GM18520 (cell line): ENCODE measurements at regions not wholly inside any gene's neighbourhood (a gene's known extent, or its start where the extent isn't known, plus 50 kb on each side); places are given as distances from the start of the nearest gene placed in this dataset.

Experiments
- ATAC-seq: cut with Tn5 transposase; IDR thresholded peaks from one replicate; pipeline ENCODE4 v1.9.1; 2021; ENCODE audit not compliant: unreplicated experiment

GRCh38 chr12:88793096-88793495 is 212.8 kb upstream of the KITLG start:
- ATAC-seq, result no peak

DNA sequence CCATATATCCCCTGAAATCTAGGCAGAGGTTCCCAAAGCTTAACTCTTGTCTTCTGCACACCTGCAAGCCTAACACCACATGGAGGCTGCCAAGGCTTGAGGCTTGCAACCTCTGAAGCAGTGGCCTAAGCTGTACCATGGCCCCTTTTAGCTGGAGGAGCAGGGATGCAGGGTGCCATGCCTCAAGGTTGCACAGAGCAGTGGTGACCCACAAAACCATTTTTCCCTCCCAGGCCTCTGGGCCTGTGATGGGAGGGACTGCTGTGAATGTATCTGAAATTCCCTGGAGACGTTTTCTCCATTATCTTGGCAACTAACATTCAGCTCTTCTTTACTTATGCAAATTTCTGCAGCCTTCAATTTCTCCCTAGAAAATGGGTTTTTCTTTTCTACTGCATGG is 210.0 kb upstream of the KITLG start:
- no peak for ATAC-seq

- no peak for ATAC-seq
Measured at GRCh38 chr12:88784166-88784565, 203.9 kb upstream of the KITLG start.

GRCh38 chr12:88782351-88782750 is 202.1 kb upstream of the KITLG start:
- no peak for ATAC-seq

GRCh38 chr12:88781909-88782308 is 201.6 kb upstream of the KITLG start:
- no peak for ATAC-seq

- ATAC-seq, result no peak
Measured at GRCh38 chr12:88778064-88778463, 197.8 kb upstream of the KITLG start.

- ATAC-seq, result no peak
Measured at GRCh38 chr12:88775742-88776151, 195.5 kb upstream of the KITLG start.

GRCh38 chr12:88767699-88768098 is 187.4 kb upstream of the KITLG start:
- no peak for ATAC-seq

DNA sequence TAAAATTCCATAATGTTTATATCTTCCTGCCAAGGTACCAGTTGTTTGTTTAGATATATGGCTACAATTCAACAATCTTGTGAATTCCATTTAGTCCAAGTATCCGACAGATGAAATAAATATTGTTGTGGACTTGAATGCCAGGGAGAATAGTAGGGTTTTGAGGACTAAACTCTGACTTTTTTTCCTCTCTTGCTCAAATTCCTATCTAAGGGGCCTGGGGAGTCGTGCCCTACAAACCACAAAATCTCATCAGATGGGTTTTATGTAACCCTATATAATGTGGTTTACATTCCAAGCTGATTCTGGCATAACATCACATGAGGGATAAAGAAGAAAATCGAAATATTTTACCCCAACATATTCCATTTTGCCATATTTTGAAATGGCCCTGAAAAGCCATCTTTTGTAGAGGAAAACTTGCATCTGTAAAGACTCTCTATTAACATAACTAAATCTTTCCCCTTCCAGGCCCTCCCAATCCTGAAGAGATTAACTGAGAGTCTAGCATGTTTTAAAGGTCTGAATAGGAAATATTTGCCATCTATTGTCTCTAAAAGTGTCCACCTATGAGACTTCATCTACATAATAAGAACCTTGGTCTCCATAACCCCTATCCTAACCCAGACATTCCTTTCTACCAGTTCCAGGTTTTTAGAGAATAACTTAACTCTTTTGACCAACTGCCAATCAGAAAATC is 184.7 kb upstream of the KITLG start:
- no peak for ATAC-seq

GRCh38 chr12:88763536-88764100 is 183.3 kb upstream of the KITLG start:
- no peak for ATAC-seq

DNA sequence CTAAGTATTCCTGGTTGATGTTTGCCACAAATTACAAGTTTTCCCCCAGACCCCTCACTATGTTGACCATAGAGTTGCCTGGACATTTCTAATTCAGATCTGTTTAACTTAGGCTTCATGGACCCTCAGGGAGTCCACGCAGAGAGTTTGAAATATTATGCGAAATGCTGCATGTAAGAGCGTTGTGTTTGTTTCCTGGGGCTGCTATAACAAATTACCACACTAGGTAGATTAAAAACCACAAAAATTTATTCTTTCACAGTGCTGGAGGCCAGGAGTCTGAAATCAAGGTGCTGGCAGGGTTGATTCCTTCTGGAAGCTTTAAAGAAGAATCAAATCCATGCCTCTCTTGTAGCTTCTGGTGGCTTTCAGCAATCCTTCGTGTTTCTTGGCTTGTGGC is 177.9 kb upstream of the KITLG start:
- no peak for ATAC-seq

- ATAC-seq, result no peak
Measured at GRCh38 chr12:88756917-88757316, 176.6 kb upstream of the KITLG start.

DNA sequence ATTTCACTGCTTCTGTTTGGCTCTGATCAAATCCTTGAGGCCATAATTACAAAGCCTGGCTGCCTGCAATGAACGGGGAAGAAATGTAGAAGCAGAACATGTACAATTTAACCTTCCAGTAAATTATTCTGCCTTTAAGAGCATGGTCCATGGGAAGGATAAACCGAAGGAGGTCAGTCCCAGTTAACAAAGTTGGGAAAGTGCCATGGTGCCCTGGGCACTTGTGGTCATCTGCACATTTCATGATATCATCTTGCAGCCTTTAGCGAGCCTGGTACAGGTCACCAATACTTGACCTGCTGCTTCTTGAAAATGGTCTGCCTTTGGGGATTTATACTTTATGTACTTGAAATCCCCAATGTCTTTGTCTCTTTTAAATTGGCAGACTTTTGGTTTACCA is 175.9 kb upstream of the KITLG start:
- no peak for ATAC-seq

DNA sequence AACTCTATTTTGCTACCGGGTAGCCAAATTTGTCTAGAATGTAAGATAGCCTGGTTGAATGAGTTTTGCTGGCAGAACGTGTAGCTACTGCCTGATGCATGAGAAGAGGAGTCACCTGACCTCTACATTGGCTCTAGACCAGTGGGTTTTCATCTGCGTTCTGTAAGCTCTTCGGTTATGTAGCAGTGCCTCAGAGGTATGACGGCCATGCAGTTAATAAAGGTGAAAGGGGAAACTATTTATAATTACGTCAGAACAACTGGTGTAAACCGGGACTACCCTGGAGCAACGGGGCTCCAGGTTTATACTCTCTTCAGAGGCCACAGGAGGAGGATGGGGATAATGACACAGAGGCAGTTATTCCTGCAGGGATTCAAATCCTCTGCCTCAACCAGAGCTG is 173.4 kb upstream of the KITLG start:
- ATAC-seq, result no peak

- no peak for ATAC-seq
Measured at GRCh38 chr12:88753066-88753465, 172.8 kb upstream of the KITLG start.

- no peak for ATAC-seq
Measured at GRCh38 chr12:88752183-88752582, 171.9 kb upstream of the KITLG start.

DNA sequence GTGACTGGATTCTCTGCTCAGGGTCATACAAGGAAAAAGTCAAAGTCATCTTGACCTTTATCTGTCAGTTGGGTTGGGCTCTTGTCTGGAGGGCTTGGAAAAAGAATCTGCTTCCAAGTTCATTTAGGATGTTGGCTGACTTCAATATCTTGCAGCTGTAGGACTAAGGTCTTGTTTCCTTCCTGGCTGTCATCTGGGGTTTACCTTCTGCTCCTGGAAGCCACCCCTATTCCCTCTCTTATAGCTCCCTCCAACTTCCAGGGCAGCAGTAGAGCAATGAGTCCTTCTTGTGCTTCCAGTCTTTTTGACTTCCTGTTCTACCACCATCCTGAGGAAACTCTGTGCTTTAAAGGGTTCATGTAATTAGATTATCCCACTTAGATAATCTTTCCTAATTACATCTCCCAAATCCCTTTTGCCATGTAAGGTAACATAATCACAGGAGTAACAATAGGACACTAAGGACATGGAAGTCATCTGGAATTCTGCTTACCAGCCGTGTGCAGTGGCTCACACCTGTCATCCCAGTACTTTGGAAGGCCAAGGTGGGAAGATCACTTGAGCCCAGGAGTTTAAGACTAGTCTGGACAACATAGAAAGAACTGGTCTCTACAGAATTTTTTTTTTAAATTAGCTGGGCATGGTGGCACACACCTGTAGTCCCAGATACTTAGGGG is 170.7 kb upstream of the KITLG start:
- no peak for ATAC-seq

DNA sequence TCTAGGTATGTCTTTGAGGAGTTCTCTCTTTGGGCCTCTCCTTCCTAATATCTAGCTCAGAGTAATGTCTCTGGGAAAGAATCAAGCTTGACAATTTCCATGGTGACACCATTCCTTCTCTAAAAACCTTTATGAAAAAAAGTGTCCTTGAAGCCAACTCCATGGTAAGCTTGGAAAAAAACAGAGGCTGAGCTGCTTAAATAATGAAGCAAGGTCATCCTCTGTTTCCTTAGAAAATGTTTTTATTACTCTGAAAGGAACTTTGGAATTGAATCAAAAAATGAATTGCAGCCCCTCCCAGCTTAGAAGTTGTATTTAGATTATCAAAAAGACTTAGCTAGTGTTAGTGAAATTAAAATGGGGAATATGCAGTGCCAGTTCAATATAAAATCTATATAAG is 166.1 kb upstream of the KITLG start:
- ATAC-seq, result no peak

DNA sequence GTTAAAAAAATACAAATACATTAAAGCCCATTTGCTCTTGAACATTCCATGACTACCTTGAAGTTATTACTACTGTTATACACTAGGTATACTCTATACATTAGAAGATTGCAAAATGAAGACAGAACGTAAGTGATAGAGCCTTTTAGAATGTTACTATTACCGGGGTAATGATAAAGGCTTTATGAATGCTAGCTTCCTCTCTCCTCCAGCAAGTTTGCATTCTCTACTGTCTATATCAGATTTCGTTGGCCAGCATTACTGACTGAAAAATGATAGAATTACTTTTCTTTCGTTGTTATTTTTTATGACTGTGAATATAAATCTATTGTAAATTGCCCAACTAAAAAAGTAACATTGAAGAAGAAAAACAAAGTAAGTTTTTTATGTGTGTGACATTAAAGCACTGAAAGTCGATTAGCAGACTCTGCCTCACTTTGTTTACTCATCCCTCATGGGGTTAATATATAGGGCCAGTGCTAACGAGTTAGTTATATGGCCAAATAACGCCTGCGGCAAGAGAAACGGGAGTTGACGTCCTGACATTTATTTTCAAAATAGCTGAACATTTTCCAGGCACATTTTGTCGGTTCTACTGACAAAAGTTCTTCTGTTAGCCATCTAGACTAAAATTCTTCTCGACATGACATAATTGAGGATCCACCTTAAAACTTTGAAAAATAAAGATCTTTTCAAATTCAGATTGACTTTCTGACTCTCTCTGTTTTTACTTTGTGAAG is 163.8 kb upstream of the KITLG start:
- ATAC-seq, result no peak

GRCh38 chr12:88737838-88738472 is 157.7 kb upstream of the KITLG start:
- no peak for ATAC-seq

DNA sequence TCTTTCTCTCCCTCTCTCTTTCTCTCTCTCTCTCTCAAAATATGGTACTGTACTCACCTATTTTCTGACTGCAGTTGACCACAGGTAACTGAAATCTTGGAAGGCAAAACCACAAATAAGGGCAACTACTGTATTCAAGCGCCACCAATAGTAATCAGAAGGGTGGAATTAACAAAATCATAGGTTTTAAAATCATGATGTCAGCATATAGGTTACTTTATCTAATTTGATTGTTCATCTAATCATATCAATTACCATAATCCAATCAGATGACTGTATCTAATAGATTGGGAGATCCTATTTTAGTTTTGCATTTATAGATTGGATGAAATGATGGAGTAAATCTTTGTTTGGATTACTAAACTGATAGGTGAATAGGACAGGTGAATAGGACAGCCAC is 155.8 kb upstream of the KITLG start:
- ATAC-seq, result no peak
